H9 (cell line): ENCODE measurements at regions not wholly inside any gene's neighbourhood (a gene's known extent, or its start where the extent isn't known, plus 50 kb on each side); places are given as distances from the start of the nearest gene placed in this dataset.
A peak's percentile ranks its signal among the peaks of the same experiment; 100 is the strongest.

Experiments
- DNase-seq: peaks from one replicate; pipeline ENCODE4 v3.0.0-alpha.2; 2017
- H2AFZ ChIP-seq: one replicate; pipeline ENCODE4 v1.6.1; 2013; ENCODE audit warnings: mild to moderate bottlenecking, low read length, control low read depth, moderate library complexity
- H2AK5ac ChIP-seq: 2 replicates; pipeline ENCODE4 v1.6.1; 2013; ENCODE audit warnings: low read length, control low read depth, mixed read lengths; ENCODE audit not compliant: insufficient read length
- H2BK120ac ChIP-seq: one replicate; pipeline ENCODE4 v1.6.1; 2013; ENCODE audit warnings: low read depth, mild to moderate bottlenecking, low read length, control low read depth, inconsistent platforms; ENCODE audit not compliant: poor library complexity, severe bottlenecking
- H2BK12ac ChIP-seq: 2 replicates; pipeline ENCODE4 v1.6.1; 2013; ENCODE audit warnings: low read length, control low read depth, mixed read lengths, low read depth; ENCODE audit not compliant: insufficient read length
- H2BK15ac ChIP-seq: 2 replicates; pipeline ENCODE4 v1.6.1; 2013; ENCODE audit warnings: low read depth, low read length, control low read depth
- H2BK20ac ChIP-seq: one replicate; pipeline ENCODE4 v1.6.1; 2013; ENCODE audit warnings: low read depth, mild to moderate bottlenecking, low read length, control low read depth, inconsistent platforms; ENCODE audit not compliant: poor library complexity, severe bottlenecking
- H2BK5ac ChIP-seq: 2 replicates; pipeline ENCODE4 v1.6.1; 2013; ENCODE audit warnings: low read length, control low read depth, mixed read lengths; ENCODE audit not compliant: insufficient read length
- H3K14ac ChIP-seq: 2 replicates; pipeline ENCODE4 v1.6.1; 2013; ENCODE audit warnings: low read length, control low read depth; ENCODE audit not compliant: insufficient read depth
- H3K18ac ChIP-seq: 2 replicates; pipeline ENCODE4 v1.6.1; 2013; ENCODE audit warnings: low read depth, mild to moderate bottlenecking, mixed read lengths, low read length, control low read depth; ENCODE audit not compliant: insufficient read length
- H3K23ac ChIP-seq: 2 replicates; pipeline ENCODE4 v1.6.1; 2013; ENCODE audit warnings: low read length, control low read depth, mixed read lengths, low read depth; ENCODE audit not compliant: insufficient read length
- H3K23me2 ChIP-seq: 2 replicates; pipeline ENCODE4 v1.6.1; 2013; ENCODE audit warnings: low read depth, mild to moderate bottlenecking, mixed read lengths, low read length, control low read depth; ENCODE audit not compliant: insufficient read length, poor library complexity, severe bottlenecking
- H3K27ac ChIP-seq: 2 replicates; pipeline ENCODE4 v1.5.1; 2013; ENCODE audit warnings: low read length, control low read depth, mixed read lengths, low read depth; ENCODE audit not compliant: insufficient read length
- H3K27me3 ChIP-seq: 2 replicates; pipeline ENCODE4 v1.6.1; 2013; ENCODE audit warnings: low read length, control low read depth, inconsistent platforms; ENCODE audit not compliant: insufficient read depth
- H3K4ac ChIP-seq: 2 replicates; pipeline ENCODE4 v1.6.1; 2013; ENCODE audit warnings: low read depth, mild to moderate bottlenecking, control low read depth, inconsistent platforms, low read length, moderate library complexity
- H3K4me1 ChIP-seq: 2 replicates; pipeline ENCODE4 v1.6.1; 2013; ENCODE audit warnings: low read length, control low read depth, inconsistent platforms; ENCODE audit not compliant: insufficient read depth
- H3K4me2 ChIP-seq: 2 replicates; pipeline ENCODE4 v1.6.1; 2013; ENCODE audit warnings: low read length, control low read depth, mixed read lengths; ENCODE audit not compliant: insufficient read length, insufficient read depth
- H3K56ac ChIP-seq: 2 replicates; pipeline ENCODE4 v1.6.1; 2013; ENCODE audit warnings: low read depth, mild to moderate bottlenecking, mixed read lengths, low read length, control low read depth; ENCODE audit not compliant: insufficient read length
- H3K79me1 ChIP-seq: 2 replicates; pipeline ENCODE4 v1.6.1; 2013; ENCODE audit warnings: low read depth, mild to moderate bottlenecking, moderate library complexity, low read length, control low read depth, inconsistent platforms; ENCODE audit not compliant: insufficient read depth, poor library complexity, severe bottlenecking
- H3K79me2 ChIP-seq: 2 replicates; pipeline ENCODE4 v1.6.1; 2013; ENCODE audit warnings: low read length, control low read depth, inconsistent platforms; ENCODE audit not compliant: insufficient read depth
- H3K9ac ChIP-seq: 2 replicates; pipeline ENCODE4 v1.6.1; 2013; ENCODE audit warnings: low read length, control low read depth, mixed read lengths; ENCODE audit not compliant: insufficient read length; ENCODE audit errors: extremely low read depth
- H3K9me3 ChIP-seq: one replicate; pipeline ENCODE4 v1.6.1; 2013; ENCODE audit warnings: low read depth, low read length, inconsistent platforms; ENCODE audit not compliant: control insufficient read depth
- H3T11ph ChIP-seq: one replicate; pipeline ENCODE4 v1.6.1; 2013; ENCODE audit warnings: mild to moderate bottlenecking, low read length, control low read depth, inconsistent platforms
- H4K20me1 ChIP-seq: one replicate; pipeline ENCODE4 v1.6.1; 2013; ENCODE audit not compliant: control insufficient read depth, insufficient read length, insufficient read depth
- H4K5ac ChIP-seq: 2 replicates; pipeline ENCODE4 v1.6.1; 2013; ENCODE audit warnings: low read depth, mild to moderate bottlenecking, mixed read lengths, low read length, control low read depth; ENCODE audit not compliant: insufficient read length
- H4K8ac ChIP-seq: replicated peaks from 2 replicates; pipeline ENCODE4 v1.6.1; 2013; ENCODE audit warnings: low read length, control low read depth, mixed read lengths, low read depth; ENCODE audit not compliant: insufficient read length
- H4K91ac ChIP-seq: 2 replicates; pipeline ENCODE4 v1.6.1; 2013; ENCODE audit warnings: low read depth, mild to moderate bottlenecking, moderate library complexity, mixed read lengths, low read length, control low read depth; ENCODE audit not compliant: insufficient read length
- H3K27ac Mint-ChIP-seq, 3 experiments: 2 replicates in 2 of 3; 3 replicates in 1 of 3; pipeline ENCODE4 v1.8.0; 2020 to 2021; ENCODE audit warnings: mixed read lengths in 3 of 3, mild to moderate bottlenecking in 1 of 3, moderate library complexity in 1 of 3
- H3K27me3 Mint-ChIP-seq: 2 replicates; pipeline ENCODE4 v1.8.0; 2021; ENCODE audit warnings: low read depth, mild to moderate bottlenecking, moderate library complexity, mixed read lengths
- H3K36me3 Mint-ChIP-seq, 3 experiments: 2 replicates in 2 of 3; 3 replicates in 1 of 3; pipeline ENCODE4 v1.8.0; 2020 to 2021; ENCODE audit warnings: low read depth in 3 of 3, mixed read lengths in 3 of 3; ENCODE audit not compliant: insufficient read depth in 1 of 3
- H3K4me1 Mint-ChIP-seq, 2 experiments: 2 replicates each; pipeline ENCODE4 v1.8.0; 2020; ENCODE audit warnings: mixed read lengths in 2 of 2
- H3K4me3 Mint-ChIP-seq, 2 experiments: 2 replicates in 1 of 2; 3 replicates in 1 of 2; pipeline ENCODE4 v1.8.0; 2020 to 2021; ENCODE audit warnings: mild to moderate bottlenecking in 2 of 2, mixed read lengths in 2 of 2, moderate library complexity in 1 of 2
- H3K9me3 Mint-ChIP-seq, 2 experiments: 2 replicates in 1 of 2; 3 replicates in 1 of 2; pipeline ENCODE4 v1.8.0; 2020; ENCODE audit warnings: mild to moderate bottlenecking in 2 of 2, mixed read lengths in 2 of 2, moderate library complexity in 1 of 2
- CTCF ChIP-seq: fragments of 200-600 bp; sonication (generic); conservative IDR thresholded peaks from 3 replicates; pipeline ENCODE4 v1.8.0; 2021; ENCODE audit warnings: antibody characterized with exemption, mild to moderate bottlenecking
- WGBS: extraction: QIAGEN DNeasy Blood & Tissue Kit; methylation state at CpG from one replicate; pipeline ENCODE4 v1.1.7; 2013; ENCODE audit warnings: missing lambda C conversion rate, low lambda C conversion rate, mixed read lengths; ENCODE audit not compliant: insufficient read length; ENCODE audit errors: extremely low coverage; 5-methylcytosine and 5-hydroxymethylcytosine counted together

GRCh38 chr11:28621753-28622152, 513.6 kb downstream of the METTL15 start:
- Histone ChIP-seq H3K18ac (no peak overlapping the region), H3K9ac (no peak overlapping the region), H2BK20ac (no peak overlapping the region), H3K79me2 (no peaks in the 10 kb centered on the region), H2BK12ac (no peak overlapping the region), H2AK5ac (no peak overlapping the region), H3K27me3 (no peaks in the 10 kb centered on the region), H2BK120ac (no peak overlapping the region), H4K91ac (no peak overlapping the region), H3T11ph (no peak overlapping the region), H3K27ac (no peak overlapping the region), H3K14ac (no peak overlapping the region), H4K8ac (no peak overlapping the region), H3K4me2 (no peak overlapping the region), H4K5ac (no peak overlapping the region), H2BK5ac (no peak overlapping the region), H3K4ac (no peak overlapping the region), H3K23ac (no peak overlapping the region), H3K79me1 (no peaks in the 10 kb centered on the region), H4K20me1 (no peaks in the 10 kb centered on the region), H3K4me1 (no peaks in the 10 kb centered on the region; the same call in 1 of the 2 replicates), H3K56ac (no peak overlapping the region), H3K9me3 (no peaks in the 10 kb centered on the region), H2BK15ac (no peak overlapping the region), H2AFZ (no peak overlapping the region), H3K23me2 (no peaks in the 10 kb centered on the region)
- no peak for DNase-seq
- Mint-ChIP-seq H3K4me3 (no peak overlapping the region; a peak in 1 of 5 replicates), H3K27me3 (no peaks in the 10 kb centered on the region; the same call in 1 of the 2 replicates), H3K36me3 (peaks cover 0 to 4% (median 0%) of the 10 kb centered on the region in 3 experiments; a peak in 2 of 7 replicates), H3K9me3 (peaks cover 6 to 9% of the 10 kb centered on the region in 2 experiments; a peak in 2 of 5 replicates), H3K27ac (peak overlapping the region in 1 of 3 experiments; percentile 65; a peak in 1 of 7 replicates), H3K4me1 (peaks cover 10 to 18% of the 10 kb centered on the region in 2 experiments)
- WGBS = no CpG with 5 or more reads among the region's 8 CpGs
- no peak for TF ChIP-seq CTCF
